ENCODE measurements at regions not wholly inside any gene's neighbourhood (a gene's known extent, or its start where the extent isn't known, plus 50 kb on each side); places are given as distances from the start of the nearest gene placed in this dataset.

DNA sequence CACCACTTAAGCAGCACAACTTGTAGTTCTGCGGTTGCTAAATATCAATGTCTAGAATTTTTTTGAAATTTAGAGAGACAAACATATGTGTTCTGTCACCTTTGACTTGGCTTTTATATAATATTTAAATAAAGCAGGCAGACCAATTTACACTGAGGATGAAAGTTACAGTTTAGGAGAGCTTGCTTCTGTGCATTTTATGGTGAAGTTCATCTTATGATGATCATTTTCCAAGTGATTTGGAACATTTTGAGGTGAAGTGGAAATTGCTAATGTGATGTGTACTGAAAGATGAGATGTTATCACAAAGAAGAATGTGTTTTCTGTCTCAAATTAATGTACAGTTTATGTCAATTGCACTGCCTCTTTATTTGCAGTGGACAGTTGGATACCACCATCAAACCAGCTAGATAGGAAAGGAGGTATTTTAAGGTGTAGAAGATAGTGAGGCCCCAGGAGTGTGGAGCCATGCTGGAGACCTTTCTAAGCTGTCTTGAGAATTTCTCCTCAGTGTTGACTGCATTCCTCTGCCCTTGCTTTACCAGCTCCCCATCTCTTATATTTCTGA, 461.9 kb downstream of the UTRN start:
- no peak for TF ChIP-seq ZFX (IDR thresholded peaks at IDR 0.05)
- TF ChIP-seq, protein P1, sequence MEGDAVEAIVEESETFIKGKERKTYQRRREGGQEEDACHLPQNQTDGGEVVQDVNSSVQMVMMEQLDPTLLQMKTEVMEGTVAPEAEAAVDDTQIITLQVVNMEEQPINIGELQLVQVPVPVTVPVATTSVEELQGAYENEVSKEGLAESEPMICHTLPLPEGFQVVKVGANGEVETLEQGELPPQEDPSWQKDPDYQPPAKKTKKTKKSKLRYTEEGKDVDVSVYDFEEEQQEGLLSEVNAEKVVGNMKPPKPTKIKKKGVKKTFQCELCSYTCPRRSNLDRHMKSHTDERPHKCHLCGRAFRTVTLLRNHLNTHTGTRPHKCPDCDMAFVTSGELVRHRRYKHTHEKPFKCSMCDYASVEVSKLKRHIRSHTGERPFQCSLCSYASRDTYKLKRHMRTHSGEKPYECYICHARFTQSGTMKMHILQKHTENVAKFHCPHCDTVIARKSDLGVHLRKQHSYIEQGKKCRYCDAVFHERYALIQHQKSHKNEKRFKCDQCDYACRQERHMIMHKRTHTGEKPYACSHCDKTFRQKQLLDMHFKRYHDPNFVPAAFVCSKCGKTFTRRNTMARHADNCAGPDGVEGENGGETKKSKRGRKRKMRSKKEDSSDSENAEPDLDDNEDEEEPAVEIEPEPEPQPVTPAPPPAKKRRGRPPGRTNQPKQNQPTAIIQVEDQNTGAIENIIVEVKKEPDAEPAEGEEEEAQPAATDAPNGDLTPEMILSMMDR (conservative IDR thresholded peaks at IDR 0.05): no peak
- no peak overlapping the region for H3K27ac ChIP-seq

DNA sequence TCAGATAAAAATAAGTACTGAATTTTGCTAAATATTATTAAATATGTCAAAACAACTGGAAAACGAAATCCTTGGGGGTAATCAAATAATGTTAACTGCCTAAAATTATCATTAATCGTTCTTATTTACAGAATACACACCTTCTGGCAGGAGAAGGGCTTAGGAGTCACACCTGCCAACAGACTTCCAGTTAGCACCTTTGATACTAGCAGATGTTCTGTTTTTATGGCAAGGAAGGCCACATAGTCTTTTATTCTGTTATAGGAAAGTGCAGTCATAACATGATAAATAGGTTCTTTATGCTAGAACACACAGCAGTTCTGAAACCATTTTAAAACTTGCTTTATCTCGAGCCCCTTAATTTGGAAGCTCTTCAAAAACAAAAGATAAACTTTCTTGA, 464.1 kb downstream of the UTRN start:
- no peak overlapping the region for H3K27ac ChIP-seq
- TF ChIP-seq ZFX (IDR thresholded peaks at IDR 0.05): no peak
- TF ChIP-seq, protein P1 (conservative IDR thresholded peaks at IDR 0.05): no peak

DNA sequence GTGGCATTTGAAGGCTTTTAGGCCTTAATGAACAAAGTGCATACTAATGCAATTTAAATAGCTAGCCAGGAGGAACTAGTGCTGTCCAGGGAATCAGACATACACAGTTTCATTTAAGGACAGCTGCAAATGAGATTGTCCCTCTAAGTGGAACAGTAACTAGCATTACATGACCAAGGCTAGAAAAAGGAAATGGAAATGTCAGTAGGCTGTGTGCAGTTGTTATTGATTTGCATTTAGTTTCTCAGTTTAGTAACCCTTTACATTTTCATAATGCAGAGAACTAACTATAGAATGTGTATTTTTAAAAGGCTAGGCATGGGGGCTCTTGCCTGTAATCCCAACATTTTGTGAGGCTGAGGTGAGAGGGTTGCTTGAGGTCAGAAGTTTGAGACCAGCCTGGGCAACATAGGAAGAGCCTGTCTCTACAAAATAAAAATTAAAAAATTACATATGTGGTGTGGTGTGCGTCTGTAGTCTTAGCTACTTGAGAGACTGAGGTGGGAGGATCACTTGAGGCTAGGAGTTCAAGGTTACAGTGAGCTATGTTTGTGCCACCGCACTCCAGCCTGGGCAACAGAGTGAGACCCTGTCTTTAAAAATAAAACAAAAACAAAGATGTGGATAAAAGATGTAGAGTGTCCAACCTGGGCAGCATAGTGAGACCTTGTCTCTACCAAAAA, 468.0 kb downstream of the UTRN start:
- TF ChIP-seq ZFX (IDR thresholded peaks at IDR 0.05): no peak
- TF ChIP-seq, protein P1 (conservative IDR thresholded peaks at IDR 0.05): no peak
- H3K27ac ChIP-seq: no peak overlapping the region

DNA sequence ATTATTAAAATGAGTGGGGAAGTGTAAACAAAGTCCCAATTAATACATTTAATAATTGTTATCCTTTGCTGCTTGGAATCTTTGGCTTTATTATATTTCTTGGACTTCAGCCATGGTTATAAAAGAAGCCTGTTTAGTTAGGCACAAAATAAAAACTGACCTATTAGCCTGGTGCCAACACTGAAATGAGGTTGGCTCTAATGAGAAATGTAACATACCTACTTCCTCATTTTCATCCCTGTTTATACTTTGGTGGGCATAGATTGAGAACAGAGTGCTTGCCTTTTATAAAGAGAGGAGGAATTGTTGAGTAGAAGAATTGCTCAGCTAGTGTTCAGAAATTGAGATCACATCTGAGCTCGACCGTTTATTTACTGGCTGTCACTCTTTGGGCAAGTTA, 471.3 kb downstream of the UTRN start:
- no peak for TF ChIP-seq ZFX (IDR thresholded peaks at IDR 0.05)
- TF ChIP-seq, protein P1 (conservative IDR thresholded peaks at IDR 0.05): no peak
- no peak overlapping the region for H3K27ac ChIP-seq

DNA sequence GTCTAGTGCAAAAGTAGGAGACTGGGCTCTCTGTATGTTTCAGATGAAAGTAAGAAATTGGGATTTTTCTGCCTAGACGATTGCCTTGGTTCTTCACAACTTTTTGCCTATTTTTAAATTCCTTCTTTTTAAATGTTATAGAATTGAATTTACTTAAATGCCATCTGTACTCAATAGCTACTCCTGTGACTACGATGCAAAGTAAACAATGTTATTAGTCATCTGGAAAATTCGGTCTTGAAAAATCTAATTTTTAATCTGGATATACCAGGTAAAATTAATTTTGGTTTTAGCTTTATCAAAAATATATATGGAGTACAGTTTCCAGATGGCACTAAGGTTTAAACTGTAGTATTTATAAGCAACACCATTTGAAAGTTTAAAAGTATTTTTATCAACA, 472.2 kb downstream of the UTRN start:
- H3K27ac ChIP-seq: no peak overlapping the region
- TF ChIP-seq, protein P1 (conservative IDR thresholded peaks at IDR 0.05): no peak
- no peak for TF ChIP-seq ZFX (IDR thresholded peaks at IDR 0.05)

DNA sequence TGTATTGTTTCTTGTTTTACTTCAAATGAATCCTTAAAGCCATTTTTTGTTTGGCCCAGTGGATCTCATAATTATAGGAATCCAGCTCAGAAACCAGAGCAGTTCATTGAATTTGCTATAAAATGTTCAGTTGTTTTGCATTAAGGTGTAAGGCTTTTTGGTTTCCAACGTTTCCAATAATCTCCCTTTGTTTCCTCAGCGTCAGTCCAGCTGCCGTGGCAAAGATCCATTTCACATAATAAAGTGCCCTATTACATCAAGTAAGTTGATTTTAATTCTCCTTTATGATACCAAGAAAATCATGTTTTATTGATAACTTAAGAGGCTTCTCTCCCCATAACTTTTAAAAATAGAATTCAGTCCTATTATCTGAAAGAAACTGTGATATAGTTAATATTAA, 472.6 kb downstream of the UTRN start:
- TF ChIP-seq, protein P1 (conservative IDR thresholded peaks at IDR 0.05): no peak
- no peak for TF ChIP-seq ZFX (IDR thresholded peaks at IDR 0.05)
- H3K27ac ChIP-seq: no peak overlapping the region

DNA sequence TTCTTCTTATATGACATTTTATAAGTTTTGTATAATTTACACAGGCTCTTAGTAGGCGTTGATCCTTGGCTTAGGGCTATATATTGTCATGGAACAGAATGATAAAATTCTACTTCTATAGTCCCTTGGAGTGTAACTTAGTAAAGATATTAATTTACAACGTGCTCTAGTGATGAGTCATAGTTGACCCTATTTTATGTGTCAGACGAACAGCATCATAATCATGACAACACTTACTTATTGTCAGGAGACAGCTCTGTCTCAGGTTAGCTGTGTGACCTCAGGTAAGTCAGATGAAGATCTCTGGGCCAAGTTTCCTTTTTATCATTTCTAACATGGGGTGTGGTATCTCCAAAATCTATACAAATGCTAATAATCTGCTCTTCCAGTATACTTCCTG, 473.5 kb downstream of the UTRN start:
- no peak overlapping the region for H3K27ac ChIP-seq
- TF ChIP-seq, protein P1 (conservative IDR thresholded peaks at IDR 0.05): no peak
- no peak for TF ChIP-seq ZFX (IDR thresholded peaks at IDR 0.05)

All from C4-2B (cell line).